Inferior parietal cortex (tissue), 1 donor: ENCODE measurements at regions not wholly inside any gene's neighbourhood (a gene's known extent, or its start where the extent isn't known, plus 50 kb on each side); places are given as distances from the start of the nearest gene placed in this dataset.

Experiments used
- DNase-seq: peaks from one replicate; pipeline ENCODE4 v3.0.0-alpha.2; 2016; ENCODE audit errors: extremely low spot score

DNA sequence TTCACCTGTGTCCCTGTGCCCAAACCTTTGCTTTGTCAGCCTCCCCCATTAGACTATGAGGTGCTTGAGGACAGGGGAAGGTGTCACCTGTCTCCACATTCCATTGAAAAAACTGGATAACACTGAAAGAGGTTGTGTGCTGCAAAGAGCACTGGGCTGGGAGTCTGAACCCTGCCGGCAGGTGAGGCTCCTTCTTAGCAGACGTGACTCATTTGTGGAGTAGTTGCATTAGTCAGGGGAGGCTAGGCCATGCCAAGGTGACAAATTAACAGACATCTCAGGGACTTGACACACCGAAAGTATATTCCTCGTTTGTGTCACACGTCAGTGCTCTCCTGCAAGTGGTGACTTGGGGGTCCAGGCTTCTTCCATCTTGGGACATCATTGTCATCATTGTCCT lies 95.9 kb upstream of the STX18 start:
- DNase-seq: no peak

DNA sequence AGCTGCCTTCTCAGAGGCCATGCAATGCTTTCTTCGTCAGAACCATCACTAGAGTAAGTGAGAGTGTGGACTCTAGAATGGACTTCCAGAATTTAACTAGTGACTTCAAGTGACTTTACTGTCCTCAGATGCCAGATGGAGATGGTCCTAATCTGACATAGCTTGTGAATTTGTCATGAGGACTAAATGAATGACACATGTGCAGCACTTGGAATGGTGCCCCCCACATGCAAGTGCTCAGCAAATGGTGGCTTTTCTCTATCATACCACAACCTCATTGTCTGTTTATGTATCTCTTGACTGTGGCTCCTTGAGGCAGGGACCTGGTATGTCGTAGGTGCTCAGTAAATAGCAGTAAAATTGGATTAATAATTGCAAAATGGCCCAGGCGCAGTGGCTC lies 91.6 kb upstream of the STX18 start:
- DNase-seq: no peak

DNA sequence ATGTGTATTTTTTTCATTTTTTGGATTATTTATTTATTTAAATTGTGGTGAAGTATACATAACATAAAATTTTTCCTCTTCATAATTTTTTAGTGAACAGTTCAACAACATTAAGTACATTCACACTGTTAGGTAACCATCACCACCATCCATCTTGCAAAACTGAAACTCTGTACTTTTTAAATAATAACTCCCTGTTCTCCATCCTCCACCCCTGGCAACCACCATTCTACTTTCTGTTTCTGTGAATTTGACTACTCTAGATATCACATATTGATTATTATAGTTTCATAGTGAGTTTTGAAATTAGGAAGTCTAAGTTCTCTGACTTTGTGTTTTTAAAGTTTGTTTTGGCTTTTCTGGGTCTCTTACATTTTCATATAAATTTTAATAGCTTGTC lies 89.3 kb upstream of the STX18 start:
- no peak for DNase-seq

DNA sequence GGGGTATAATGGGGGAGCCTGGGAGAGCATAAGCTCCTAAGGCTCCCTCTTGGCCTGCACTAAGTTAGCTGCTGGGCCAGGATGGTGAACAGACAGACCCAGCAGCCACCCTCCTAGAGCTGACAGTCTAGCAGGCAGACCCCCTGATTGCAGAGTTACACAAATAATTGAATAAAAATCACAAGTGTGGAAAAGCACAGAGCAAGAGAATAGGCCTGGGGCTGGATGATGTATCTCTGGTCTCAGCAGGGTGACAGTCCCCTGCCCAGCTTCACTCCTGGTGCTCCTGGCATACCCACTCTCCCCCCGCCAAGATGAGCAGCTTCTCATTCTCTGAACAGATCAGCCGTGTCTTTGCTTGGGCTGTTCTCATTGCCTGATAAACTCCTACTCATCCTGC lies 86.1 kb upstream of the STX18 start:
- DNase-seq: no peak

DNA sequence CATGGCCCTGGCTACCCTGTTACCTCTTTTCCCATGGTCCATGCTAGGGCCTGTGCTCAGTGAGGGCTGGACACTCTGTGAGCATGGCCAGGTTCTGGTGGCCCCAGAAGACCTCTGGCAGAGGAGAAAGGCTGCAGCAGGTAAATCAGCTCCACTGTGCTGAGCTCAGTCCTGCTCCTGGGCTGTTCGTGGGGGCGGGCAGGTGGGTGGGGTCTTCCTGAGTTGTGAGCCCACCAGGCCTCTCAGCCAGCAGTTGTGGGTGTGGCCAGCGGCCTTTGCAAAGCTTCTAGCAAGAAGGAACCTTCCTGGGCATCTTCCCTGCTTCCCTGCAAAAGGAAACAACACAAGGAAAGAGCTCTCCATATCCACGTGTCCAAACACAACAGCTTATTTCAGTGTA lies 85.3 kb upstream of the STX18 start:
- DNase-seq: no peak

DNA sequence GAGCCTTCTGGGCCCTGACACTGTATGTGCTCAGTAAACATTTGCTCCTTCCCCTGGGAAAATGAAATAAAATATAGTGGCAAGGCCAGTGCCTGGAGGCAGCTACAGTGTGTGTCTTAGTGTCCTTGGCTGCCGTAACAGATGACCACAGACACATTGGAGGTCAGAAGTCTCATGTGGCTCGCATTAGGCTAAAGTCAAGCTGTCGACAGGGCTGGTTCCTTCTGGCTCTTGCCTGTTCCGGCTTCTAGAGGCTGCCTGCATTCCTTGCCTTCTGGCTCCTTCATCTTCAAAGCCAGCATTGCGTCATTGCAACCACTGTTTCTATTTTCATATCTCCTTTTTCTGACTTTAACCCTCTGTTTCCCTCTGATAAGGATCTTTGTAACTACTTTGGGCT lies 83.6 kb upstream of the STX18 start:
- no peak for DNase-seq

DNA sequence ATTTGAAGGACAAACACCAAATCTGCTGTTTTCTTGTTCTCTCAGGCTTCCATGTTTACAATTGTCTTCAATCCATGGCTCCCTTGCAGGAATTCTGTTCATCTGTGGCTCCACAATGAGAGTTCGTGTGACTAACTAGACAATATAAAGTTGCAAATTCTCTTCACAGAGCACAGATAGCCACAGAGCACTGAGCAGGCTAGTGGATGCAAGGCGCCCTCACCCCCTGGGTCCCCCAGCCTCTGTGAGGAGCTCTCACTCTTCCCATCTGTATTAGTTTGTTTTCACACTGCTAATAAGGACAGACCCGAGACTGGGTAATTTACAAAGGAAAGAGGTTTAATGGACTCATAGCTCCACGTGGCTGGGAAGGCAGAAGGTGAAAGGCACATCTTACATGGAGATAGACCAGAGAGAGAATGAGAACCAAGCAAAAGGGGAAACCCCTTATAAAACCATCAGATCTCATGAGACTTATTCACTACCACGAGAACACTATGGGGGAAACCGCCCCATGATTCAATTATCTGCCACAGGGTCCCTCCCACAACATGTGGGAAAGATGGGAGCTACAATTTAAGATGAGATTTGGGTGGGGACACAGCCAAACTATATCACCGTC lies 82.5 kb upstream of the STX18 start:
- DNase-seq: no peak

DNA sequence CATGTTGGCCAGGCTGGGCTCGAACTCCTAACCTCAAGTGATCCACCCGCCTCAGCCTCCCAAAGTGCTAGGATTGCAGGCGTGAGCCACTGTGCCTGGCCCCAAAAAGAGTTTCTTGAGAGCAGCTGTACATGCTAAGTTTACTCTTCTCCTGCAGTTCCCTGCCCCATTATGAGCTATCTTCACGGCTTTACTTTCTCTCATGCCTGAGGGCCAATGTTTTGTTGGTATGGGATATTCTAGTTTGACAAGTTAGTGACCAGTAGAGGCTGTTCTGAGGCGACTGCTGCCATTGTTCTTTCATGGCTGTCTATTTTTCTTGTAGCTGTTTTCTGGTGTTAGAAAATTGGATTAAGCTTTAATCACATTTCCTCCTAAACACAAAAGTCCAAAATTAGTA lies 78.0 kb upstream of the STX18 start:
- no peak for DNase-seq

DNA sequence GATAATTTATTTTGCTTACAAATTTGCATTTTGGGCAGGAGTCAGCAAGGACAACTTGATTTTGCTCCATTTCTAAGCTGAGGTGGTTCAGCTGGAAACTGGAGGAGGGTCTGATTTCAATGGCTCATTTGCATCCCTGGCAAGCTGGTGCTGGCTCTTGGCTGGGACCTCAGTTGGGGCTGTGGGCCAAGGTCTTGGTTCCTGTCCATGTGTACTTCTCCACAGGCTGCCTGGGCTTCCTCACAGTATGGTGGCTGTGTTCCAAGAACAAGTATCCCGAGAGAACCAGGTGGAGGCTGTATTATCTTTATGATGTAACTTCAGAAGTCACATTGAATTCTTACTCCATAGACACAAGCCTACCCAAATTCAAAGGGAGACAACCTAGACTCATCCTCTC lies 77.0 kb upstream of the STX18 start:
- no peak for DNase-seq

DNA sequence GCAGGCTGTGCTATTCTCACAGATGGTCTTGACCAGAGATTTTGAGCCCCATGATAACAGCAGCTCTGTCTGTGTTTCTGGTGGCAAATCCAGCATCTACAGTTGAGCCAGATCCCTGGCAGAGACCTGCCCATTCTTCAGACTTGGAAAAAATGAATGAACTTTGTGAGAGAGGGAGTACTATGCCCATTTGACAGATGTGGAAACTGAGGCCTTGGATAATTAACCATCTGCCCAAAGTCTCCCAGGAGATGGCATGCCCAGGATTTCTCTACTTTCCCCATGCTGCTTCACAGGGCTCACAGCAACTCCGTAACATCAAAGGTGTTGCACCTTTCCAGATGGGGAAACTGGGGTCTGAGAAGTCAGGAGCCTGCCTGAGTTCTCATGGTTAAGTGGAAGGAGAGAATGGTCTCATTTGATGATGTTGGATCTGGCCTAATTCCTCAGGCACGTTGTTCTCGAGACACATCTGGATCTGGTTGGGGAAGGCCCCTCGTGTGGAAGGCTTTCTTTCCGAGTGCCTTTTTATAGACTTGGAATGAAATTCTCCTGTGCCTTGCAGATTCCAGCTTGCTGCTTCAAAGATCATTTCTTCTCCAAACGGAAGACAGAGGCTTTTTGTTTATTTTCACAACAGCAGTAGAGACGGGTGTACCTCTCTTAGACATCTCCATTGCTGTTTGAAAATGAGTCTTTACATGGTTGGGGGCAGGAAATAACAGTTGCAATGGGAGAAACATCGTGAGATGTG lies 73.3 kb upstream of the STX18 start:
- DNase-seq: no peak

DNA sequence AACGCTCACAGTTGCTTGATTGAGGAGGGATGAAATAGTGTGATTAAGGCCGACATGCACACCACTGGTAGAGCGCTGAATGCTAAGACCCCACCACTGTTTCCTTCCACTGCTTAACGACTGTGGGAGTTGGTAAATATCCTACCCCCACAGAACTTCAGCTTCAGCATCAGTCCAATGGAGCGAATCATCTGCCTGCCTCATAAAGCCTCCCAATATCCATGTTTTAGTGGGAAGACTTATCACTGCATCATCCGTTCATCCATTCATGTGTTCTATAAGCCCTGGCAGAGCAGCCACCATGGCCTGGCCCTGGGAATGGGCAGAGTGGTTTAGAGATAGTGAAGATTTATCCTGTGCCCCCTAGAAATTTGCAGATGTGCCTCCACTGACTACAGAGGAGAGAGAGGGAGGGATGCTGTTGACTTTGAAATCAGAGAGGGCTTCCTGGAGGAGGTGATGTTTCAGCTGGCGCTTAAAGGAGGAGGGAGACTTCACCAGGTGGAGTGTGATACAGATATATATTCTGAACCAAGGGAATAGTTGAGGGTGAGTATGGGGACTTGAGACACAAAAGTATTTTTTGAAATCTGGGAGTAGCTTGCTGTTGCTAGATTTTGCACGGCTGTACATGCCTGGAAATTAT lies 71.9 kb upstream of the STX18 start:
- DNase-seq: no peak

DNA sequence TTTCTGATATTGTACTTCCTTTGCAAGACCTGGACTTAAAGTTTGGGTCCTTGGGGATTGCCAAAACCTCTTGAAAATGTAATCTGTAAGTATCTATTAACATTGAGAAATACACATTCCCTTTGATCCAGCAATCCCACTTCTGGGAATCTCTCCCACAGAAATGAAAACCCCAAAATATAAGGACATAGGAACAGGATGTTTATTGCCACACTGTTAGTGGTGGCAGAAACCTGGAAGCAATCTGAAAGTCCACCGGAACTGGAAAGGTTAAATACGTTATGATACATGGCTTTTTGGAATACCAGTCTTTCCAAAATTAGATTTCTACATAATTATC lies 71.2 kb upstream of the STX18 start:
- DNase-seq: no peak

DNA sequence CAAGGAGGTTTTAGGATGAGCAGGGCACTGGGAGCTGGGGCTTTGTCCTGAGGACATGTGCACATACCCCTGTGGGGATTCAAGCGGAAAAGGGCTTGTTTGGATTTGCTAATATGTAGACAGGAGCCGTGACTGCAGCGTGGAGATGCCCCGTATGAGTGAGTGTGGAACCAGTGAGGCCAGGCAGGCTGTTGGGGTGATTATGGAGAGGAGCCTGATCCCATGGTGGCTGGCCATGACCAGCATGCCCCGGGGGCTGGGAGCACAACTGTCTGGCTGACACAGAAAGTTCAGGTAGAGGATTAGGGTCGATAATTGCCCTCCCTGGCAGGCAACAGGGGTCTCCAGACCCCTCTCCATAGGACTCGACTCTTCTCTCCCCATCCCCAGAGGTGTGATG lies 68.8 kb upstream of the STX18 start:
- no peak for DNase-seq

DNA sequence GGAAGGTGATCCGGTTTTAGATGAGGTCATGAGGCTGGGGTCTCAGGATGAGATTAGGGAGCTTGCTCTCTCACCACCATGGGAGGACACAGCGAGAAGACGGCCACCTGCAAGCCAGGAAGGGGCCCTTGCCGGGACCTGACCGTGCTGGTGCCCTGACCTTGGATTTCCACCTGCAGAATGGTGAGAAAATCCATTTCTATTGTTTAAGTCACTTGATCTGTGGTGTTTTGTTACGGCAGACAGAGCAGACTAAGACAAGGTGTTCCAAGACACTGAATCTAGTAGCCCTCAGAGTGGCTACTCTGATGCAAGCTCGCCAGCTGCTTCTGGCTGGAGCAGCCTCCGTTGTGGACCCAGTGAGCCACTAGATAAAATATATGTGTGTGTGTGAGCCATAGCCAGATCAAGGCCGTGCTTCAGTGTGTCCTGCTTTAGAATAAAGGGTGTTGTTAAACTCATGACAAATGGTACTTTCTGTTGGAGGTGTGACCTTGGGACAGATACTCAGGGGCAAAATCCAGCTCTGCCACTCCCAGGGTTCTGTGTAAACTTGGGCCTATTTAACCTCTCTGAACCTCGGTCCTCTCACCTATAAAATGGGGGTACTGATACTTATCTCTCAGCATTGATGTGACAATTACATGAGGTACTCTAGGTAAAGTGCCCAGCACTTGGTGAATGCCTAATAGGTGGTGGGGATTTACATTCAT lies 67.9 kb upstream of the STX18 start:
- DNase-seq: no peak

DNA sequence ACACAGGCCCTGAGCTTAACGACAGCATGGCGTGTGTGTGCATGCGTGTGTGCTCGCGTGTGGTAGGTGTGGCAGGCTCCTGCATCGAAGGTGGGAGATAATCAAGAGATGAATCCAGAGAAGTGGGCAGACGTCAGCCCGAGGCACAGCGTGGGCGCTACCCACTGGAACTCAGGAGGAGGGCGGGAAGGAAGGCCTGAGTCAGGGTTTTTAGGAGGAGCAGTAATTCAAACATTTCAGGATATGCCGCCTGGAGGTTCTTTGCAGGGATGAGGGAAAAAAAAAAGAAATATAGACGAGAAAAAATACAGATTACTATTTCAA lies 66.3 kb upstream of the STX18 start:
- no peak for DNase-seq

DNA sequence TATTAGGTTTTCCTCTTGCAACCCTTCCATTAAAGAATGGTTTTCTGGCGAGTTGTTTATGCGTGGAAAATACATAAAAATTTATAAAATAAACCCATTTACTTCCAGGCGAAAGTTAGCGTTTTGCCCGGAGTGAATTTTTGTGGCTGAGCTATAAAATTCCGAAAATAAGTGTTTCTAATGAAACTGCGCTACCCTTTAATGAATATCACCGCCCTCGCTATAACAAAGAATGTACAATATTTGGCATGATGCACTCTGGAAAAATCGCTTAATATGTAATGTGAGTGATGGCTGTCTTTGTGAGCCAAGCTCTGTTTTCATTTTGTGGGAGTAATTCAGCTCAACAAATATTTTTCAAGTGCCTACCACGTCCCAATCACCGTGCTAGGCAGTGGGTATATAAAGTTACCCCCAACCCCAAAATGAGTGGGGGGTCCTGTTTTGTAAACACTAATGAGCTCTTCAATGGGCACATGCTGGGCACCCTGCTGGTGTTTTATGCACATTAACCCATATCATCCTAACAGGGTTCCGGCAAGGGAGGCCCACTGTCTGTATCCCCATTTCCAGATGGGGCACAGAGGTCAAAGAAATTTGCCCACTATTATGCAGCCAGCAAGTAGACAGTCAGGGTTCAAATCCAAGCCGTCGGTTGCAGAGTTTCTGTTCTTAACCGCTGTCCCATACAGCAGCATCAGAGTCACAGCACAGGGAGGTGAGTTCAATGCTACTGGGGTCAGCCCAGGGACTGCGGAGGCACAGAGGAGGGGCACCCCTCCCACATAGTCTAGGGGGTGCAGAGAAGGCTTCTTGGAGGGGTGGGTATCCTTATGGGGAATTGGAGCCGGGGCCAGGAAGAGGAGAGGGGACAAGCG lies 65.7 kb upstream of the STX18 start:
- DNase-seq: no peak

DNA sequence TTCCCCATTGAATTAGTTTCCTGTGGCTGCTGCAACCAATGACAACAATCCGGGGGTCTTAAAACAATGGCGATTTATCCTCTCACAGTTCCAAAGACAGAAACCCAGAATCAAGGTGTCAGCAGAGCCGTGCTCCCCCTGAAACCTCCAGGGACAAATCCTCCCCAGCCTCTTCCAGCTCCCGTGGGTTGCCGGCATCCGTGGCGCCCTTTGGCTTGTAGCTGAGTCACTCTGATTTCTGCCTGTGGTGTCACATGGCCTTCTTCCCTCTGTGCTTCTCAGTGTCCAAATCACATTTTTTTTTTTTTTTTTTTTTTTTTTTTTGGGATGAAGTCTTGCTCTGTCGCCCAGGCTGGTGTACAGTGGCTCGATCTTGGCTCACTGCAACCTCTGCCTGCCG lies 64.5 kb upstream of the STX18 start:
- DNase-seq: no peak

DNA sequence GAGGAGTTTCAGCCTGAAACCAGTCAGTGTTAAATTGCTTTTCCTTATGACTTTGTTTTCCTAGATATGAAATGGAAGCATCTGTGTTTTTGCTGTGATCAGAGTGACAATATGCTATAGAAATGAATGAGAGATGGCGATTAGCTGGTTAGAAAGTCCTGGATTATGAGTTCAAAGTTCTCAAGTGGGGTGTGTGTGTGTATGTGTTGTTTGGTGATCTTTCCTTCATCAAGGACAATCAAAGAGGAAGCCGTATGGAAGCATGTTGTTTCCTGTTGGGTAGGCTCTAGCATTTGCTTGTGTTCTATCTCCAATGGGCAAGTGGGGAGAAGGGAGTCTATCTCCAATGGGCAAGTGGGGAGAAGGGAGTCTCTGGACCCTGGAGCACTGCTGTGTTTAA lies 64.0 kb upstream of the STX18 start:
- DNase-seq: no peak

DNA sequence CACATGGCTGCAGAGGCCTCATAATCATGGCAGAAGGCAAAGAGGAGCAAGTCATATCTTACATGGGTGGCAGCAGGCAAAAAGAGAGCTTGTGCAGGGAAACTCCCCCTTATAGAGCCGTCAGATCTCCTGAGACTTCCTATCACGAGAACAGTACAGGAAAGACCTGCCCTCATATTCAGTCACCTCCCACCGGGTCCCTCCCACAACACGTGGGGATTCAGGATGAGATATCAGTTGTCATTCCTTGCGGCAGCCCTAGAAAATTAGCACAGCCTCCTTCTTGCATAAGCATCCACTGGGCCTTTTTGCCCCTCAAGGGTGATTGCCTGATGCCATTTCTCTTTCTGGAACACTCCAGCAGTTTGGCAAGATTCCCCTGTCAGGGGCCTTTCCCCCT lies 61.7 kb upstream of the STX18 start:
- no peak for DNase-seq

DNA sequence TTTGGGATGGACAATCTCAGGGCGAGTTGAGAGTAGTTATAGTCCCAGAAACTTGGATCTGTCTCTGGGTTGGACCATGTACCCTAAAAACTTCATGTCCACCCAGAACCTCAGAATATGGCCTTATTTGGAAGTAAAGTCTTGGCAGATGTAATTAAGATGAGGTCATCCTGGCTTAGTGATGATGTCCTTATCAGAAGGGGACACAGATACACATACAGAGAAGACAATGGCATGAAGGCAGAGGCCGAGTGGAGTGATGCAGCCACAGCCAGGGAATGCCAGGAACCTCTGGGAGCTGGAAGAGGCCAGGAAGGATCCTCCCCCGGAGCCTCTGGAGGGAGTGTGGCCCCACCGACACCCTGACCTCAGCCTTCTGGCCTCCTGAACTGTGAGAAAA lies 61.2 kb upstream of the STX18 start:
- no peak for DNase-seq

DNA sequence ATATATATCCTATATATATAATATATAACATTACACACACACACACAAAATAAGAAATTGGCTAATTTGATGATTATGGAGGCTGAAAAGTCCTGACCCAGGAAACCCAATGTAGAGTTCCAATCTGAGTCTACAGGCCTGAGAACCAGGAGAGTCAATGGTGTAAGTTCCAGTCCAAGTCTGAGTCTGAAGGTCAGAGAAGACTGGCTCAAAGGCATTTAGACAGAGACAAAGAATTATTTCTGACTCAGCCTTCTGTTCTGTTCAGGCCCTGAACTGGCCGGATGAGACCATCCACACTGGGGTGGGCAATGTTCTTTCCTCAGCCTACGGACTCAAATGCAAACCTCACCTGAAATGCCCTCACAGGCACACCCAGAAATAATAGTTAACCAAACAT lies 60.6 kb upstream of the STX18 start:
- DNase-seq: no peak

DNA sequence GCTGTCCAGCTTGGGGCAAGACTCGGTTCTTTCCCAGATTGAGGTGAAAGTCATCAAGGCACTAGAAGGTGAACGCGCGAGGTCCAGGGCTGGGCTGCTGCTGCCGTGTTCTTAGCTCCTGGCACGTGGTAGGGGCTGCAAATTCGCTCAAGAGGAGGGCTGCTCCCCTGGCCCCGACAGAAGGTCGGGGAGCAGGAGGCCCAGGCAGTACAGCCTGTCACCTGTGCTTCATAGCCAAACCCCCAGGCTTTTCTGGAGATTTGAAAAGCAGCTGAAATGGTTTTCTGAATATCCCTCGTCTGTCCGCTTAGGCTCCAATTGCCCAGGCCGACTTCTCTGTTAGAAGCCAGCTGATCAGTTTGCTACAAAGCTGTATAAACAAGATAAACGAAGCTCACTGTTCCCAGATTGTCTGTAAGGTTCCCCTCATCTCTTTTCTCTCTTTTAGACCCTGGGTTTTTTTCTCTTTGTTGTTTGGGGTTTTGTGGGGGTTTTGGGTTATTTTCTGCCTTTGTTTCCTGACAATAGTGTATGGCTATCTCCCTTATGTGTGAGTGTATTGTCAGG lies 60.0 kb upstream of the STX18 start:
- no peak for DNase-seq
